B cell (primary cell): ENCODE measurements at regions not wholly inside any gene's neighbourhood (a gene's known extent, or its start where the extent isn't known, plus 50 kb on each side); places are given as distances from the start of the nearest gene placed in this dataset.

Experiments used
- CTCF ChIP-seq: fragments of 200-600 bp; IDR thresholded peaks from one replicate; pipeline ENCODE4 v1.8.0; 2022; ENCODE audit warnings: antibody characterized with exemption, mild to moderate bottlenecking
- EZH2 ChIP-seq: IDR thresholded peaks from 2 replicates; pipeline ENCODE4 v1.6.1; 2012; ENCODE audit warnings: borderline replicate concordance, low read depth, mild to moderate bottlenecking, moderate library complexity, low read length; ENCODE audit not compliant: insufficient read depth, poor library complexity, severe bottlenecking

DNA sequence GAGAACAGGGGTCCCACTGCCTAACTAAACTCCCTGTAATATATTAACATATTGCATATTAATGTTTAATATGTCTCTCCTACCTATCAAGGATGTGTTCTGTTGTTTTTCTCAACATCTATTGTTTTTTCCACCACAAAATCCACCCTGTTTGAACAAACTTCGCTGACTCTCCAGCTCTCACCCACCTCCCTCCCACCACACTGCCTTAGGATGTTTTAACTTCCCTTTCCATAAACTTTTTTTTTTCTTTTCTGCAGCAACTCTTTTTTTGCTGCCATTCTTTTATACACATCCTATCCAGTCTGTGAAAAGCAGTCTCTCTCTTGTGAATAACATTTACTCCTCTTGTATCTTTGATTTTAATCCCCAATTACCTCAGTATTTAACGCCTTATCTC is 226.1 kb downstream of the PCDH7 start:
- TF ChIP-seq CTCF (no peak), EZH2 (no peak)
